Tibial nerve (tissue), 3 donors: ENCODE measurements at regions not wholly inside any gene's neighbourhood (a gene's known extent, or its start where the extent isn't known, plus 50 kb on each side); places are given as distances from the start of the nearest gene placed in this dataset.

Experiments used
- POLR2A ChIP-seq, 2 donors: fragments of 450-650 bp; IDR thresholded peaks; one replicate each; pipeline ENCODE4 v1.6.1; 2017; ENCODE audit warnings: antibody characterized with exemption in 2 of 2, mild to moderate bottlenecking in 2 of 2, moderate library complexity in 2 of 2
- TF ChIP-seq, protein P1 (sequence below), 5 experiments: fragments of 200-600 bp in 3 of 5; fragments of 450-650 bp in 2 of 5; sonication (generic) in 3 of 5; IDR thresholded peaks; one replicate each; pipeline ENCODE4 v1.5.1; 2016 to 2019; ENCODE audit warnings: antibody characterized with exemption in 5 of 5, mild to moderate bottlenecking in 3 of 5, moderate library complexity in 2 of 5

DNA sequence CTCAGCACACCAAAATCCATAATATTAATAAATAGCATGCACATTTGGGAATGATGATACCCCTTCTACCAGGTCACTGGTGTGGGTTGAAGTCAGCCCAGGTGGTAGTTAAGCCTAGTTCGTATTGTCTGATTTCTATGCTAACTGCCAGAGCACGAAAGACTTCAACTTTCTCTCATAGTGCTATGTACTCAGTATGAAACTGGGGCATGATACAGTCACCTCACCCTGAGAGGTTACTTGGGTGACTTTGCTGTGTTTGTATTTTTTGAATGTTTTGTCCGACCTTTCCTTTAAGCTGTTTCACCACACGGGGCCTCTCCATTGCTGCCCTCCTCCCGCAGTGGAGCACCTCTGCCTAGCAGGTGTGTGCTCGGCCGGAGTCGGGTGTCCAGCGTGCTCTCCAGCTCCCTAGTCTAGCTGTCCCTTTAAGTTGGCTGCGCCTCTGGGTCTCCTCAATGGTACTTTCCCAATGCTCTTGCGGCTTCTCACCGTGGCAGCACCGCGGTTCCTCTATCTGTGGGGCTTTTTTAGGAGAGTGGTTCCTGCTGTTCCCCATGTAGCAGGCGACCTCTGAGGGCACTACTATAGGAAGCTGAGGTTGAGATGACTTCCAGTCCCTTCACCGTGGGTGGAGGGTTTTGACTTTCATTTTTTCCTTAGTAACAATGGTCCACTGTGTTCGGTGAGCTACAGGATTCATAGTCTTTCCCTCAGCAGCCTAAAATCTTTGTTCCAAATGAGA lies 524.0 kb upstream of the PFKP start:
- TF ChIP-seq POLR2A (IDR thresholded peaks at IDR 0.05), result no peak
- TF ChIP-seq, protein P1, sequence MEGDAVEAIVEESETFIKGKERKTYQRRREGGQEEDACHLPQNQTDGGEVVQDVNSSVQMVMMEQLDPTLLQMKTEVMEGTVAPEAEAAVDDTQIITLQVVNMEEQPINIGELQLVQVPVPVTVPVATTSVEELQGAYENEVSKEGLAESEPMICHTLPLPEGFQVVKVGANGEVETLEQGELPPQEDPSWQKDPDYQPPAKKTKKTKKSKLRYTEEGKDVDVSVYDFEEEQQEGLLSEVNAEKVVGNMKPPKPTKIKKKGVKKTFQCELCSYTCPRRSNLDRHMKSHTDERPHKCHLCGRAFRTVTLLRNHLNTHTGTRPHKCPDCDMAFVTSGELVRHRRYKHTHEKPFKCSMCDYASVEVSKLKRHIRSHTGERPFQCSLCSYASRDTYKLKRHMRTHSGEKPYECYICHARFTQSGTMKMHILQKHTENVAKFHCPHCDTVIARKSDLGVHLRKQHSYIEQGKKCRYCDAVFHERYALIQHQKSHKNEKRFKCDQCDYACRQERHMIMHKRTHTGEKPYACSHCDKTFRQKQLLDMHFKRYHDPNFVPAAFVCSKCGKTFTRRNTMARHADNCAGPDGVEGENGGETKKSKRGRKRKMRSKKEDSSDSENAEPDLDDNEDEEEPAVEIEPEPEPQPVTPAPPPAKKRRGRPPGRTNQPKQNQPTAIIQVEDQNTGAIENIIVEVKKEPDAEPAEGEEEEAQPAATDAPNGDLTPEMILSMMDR (IDR thresholded peaks at IDR 0.05), result no peak
